Ecto neural progenitor cell (in vitro differentiated cells): ENCODE measurements at regions not wholly inside any gene's neighbourhood (a gene's known extent, or its start where the extent isn't known, plus 50 kb on each side); places are given as distances from the start of the nearest gene placed in this dataset.
A peak's percentile ranks its signal among the peaks of the same experiment; 100 is the strongest.

ENCODE experiments used
- DNase-seq: peaks from one replicate; pipeline ENCODE4 v3.0.0-alpha.2; 2018; ENCODE audit warnings: low spot score

- DNase-seq = peak; percentile 51
Observed at GRCh38 chr1:218156595-218156994, 128.5 kb upstream of the RRP15 start.

GRCh38 chr1:218163371-218163770 lies 121.7 kb upstream of the RRP15 start:
- DNase-seq = no peak

- DNase-seq = peak; percentile 87
Observed at GRCh38 chr1:218164111-218164929, 120.8 kb upstream of the RRP15 start.

- peak; percentile 68 for DNase-seq
Observed at GRCh38 chr1:218164930-218165700, 120.0 kb upstream of the RRP15 start.

GRCh38 chr1:218165701-218166114 lies 119.4 kb upstream of the RRP15 start:
- DNase-seq = no peak

- DNase-seq = no peak
Observed at GRCh38 chr1:218166268-218166945, 118.7 kb upstream of the RRP15 start.

- no peak for DNase-seq
Observed at GRCh38 chr1:218171302-218171893, 113.7 kb upstream of the RRP15 start.

- DNase-seq = no peak
Observed at GRCh38 chr1:218182455-218182854, 102.6 kb upstream of the RRP15 start.

GRCh38 chr1:218200979-218201378 lies 84.1 kb upstream of the RRP15 start:
- no peak for DNase-seq

- DNase-seq = no peak
Observed at GRCh38 chr1:218201601-218202000, 83.5 kb upstream of the RRP15 start.

GRCh38 chr1:218205721-218206120 lies 79.4 kb upstream of the RRP15 start:
- no peak for DNase-seq

- DNase-seq = no peak
Observed at GRCh38 chr1:218207194-218207593, 77.9 kb upstream of the RRP15 start.

- DNase-seq = no peak
Observed at GRCh38 chr1:218209351-218209861, 75.7 kb upstream of the RRP15 start.

- no peak for DNase-seq
Observed at GRCh38 chr1:218211241-218211640, 73.9 kb upstream of the RRP15 start.

- DNase-seq = no peak
Observed at GRCh38 chr1:218217040-218217439, 68.1 kb upstream of the RRP15 start.

GRCh38 chr1:218219460-218219859 lies 65.6 kb upstream of the RRP15 start:
- no peak for DNase-seq

GRCh38 chr1:218224101-218224500 lies 61.0 kb upstream of the RRP15 start:
- no peak for DNase-seq

GRCh38 chr1:218226005-218226404 lies 59.1 kb upstream of the RRP15 start:
- no peak for DNase-seq
